GM21825 (cell line): ENCODE measurements at regions not wholly inside any gene's neighbourhood (a gene's known extent, or its start where the extent isn't known, plus 50 kb on each side); places are given as distances from the start of the nearest gene placed in this dataset.
A peak's percentile ranks its signal among the peaks of the same experiment; 100 is the strongest.

Experiments
- ATAC-seq: cut with Tn5 transposase; IDR thresholded peaks from one replicate; pipeline ENCODE4 v1.9.1; 2021; ENCODE audit warnings: mild to moderate bottlenecking, moderate library complexity; ENCODE audit not compliant: unreplicated experiment

GRCh38 chr9:79001012-79001411 is 570.8 kb upstream of the TLE4 start:
- no peak for ATAC-seq

- ATAC-seq = no peak
Observed at GRCh38 chr9:79003514-79003913, 568.3 kb upstream of the TLE4 start.

- no peak for ATAC-seq
Observed at GRCh38 chr9:79004032-79004431, 567.7 kb upstream of the TLE4 start.

GRCh38 chr9:79006546-79006945 is 565.2 kb upstream of the TLE4 start:
- ATAC-seq = no peak

GRCh38 chr9:79007701-79008483 is 563.9 kb upstream of the TLE4 start:
- peak; percentile 92 for ATAC-seq

- ATAC-seq = no peak
Observed at GRCh38 chr9:79008916-79009315, 562.8 kb upstream of the TLE4 start.

GRCh38 chr9:79011461-79011860 is 560.3 kb upstream of the TLE4 start:
- ATAC-seq = no peak

GRCh38 chr9:79012561-79012960 is 559.2 kb upstream of the TLE4 start:
- ATAC-seq = no peak

- ATAC-seq = no peak
Observed at GRCh38 chr9:79013715-79014610, 557.8 kb upstream of the TLE4 start.

GRCh38 chr9:79014929-79015699 is 556.7 kb upstream of the TLE4 start:
- no peak for ATAC-seq

GRCh38 chr9:79015951-79016350 is 555.8 kb upstream of the TLE4 start:
- no peak for ATAC-seq

- ATAC-seq = no peak
Observed at GRCh38 chr9:79020276-79020675, 551.5 kb upstream of the TLE4 start.

- no peak for ATAC-seq
Observed at GRCh38 chr9:79021084-79021483, 550.7 kb upstream of the TLE4 start.

- no peak for ATAC-seq
Observed at GRCh38 chr9:79023134-79023580, 548.6 kb upstream of the TLE4 start.

- ATAC-seq = peak; percentile 57
Observed at GRCh38 chr9:79026316-79026715, 545.4 kb upstream of the TLE4 start.

- no peak for ATAC-seq
Observed at GRCh38 chr9:79028101-79028500, 543.7 kb upstream of the TLE4 start.

- ATAC-seq = no peak
Observed at GRCh38 chr9:79034583-79034982, 537.2 kb upstream of the TLE4 start.

GRCh38 chr9:79037338-79037737 is 534.4 kb upstream of the TLE4 start:
- ATAC-seq = no peak

- no peak for ATAC-seq
Observed at GRCh38 chr9:79040671-79041070, 531.1 kb upstream of the TLE4 start.

GRCh38 chr9:79041266-79041665 is 530.5 kb upstream of the TLE4 start:
- no peak for ATAC-seq

- no peak for ATAC-seq
Observed at GRCh38 chr9:79043916-79044315, 527.8 kb upstream of the TLE4 start.
